GM10248 (cell line): ENCODE measurements at regions not wholly inside any gene's neighbourhood (a gene's known extent, or its start where the extent isn't known, plus 50 kb on each side); places are given as distances from the start of the nearest gene placed in this dataset.

Experiments
- CTCF ChIA-PET: fragments of 300-600 bp; sonication (Branson Sonifier 250); formaldehyde crosslinking; extraction: SDS; loops from one replicate; lab custom pipeline; 2021; ENCODE audit warnings: antibody characterized with exemption; lab: Yijun Ruan, JAX
- POLR2A ChIA-PET: fragments of 350-650 bp; sonication (Branson Sonifier 250); formaldehyde crosslinking; extraction: SDS; loops from one replicate; lab custom pipeline; 2020; ENCODE audit warnings: antibody characterized with exemption; lab: Yijun Ruan, JAX
- DNase-seq: peaks from one replicate; pipeline ENCODE4 v3.0.0; 2012; ENCODE audit errors: extremely low spot score
- CTCF ChIP-seq: IDR thresholded peaks from 2 replicates; pipeline ENCODE4 v1.5.1; 2012; ENCODE audit warnings: mild to moderate bottlenecking, low read depth; ENCODE audit errors: extremely low read depth, missing control alignments, control extremely low read depth

GRCh38 chr22:48358886-48359612 lies 1468.6 kb downstream of the BRD1 start:
- no peak for DNase-seq
- CTCF ChIA-PET, result no interaction called here
- no peak for TF ChIP-seq CTCF
- POLR2A ChIA-PET, result no interaction called here

GRCh38 chr22:48357961-48358360 lies 1469.7 kb downstream of the BRD1 start:
- CTCF ChIA-PET, result no interaction called here
- POLR2A ChIA-PET, result no interaction called here
- no peak for DNase-seq
- TF ChIP-seq CTCF, result no peak

- ChIA-PET POLR2A (no interaction called here), CTCF (no interaction called here)
- no peak for TF ChIP-seq CTCF
- DNase-seq, result no peak
Measured at GRCh38 chr22:48357196-48357595, 1470.5 kb downstream of the BRD1 start.

GRCh38 chr22:48356731-48357130 lies 1470.9 kb downstream of the BRD1 start:
- TF ChIP-seq CTCF, result no peak
- no peak for DNase-seq
- CTCF ChIA-PET, result no interaction called here
- POLR2A ChIA-PET, result no interaction called here

- DNase-seq, result no peak
- no peak for TF ChIP-seq CTCF
- CTCF ChIA-PET, result no interaction called here
- POLR2A ChIA-PET, result no interaction called here
Measured at GRCh38 chr22:48354096-48354495, 1473.6 kb downstream of the BRD1 start.

- POLR2A ChIA-PET, result no interaction called here
- TF ChIP-seq CTCF, result no peak
- CTCF ChIA-PET, result no interaction called here
- no peak for DNase-seq
Measured at GRCh38 chr22:48353116-48353947, 1474.3 kb downstream of the BRD1 start.
